IPS-15b (cell line): ENCODE measurements at regions not wholly inside any gene's neighbourhood (a gene's known extent, or its start where the extent isn't known, plus 50 kb on each side); places are given as distances from the start of the nearest gene placed in this dataset.
"Not testable (repeated sequence)": the region's sequence is repeated elsewhere in the genome, so short reads cannot be mapped to it uniquely, and the experiment has no call there.

Source experiments
- H3K27me3 ChIP-seq: one replicate; pipeline ENCODE4 v1.6.1; 2013; ENCODE audit warnings: low read length; ENCODE audit not compliant: control insufficient read depth, insufficient read depth
- H3K36me3 ChIP-seq: one replicate; pipeline ENCODE4 v1.6.1; 2013; ENCODE audit warnings: low read length; ENCODE audit not compliant: control insufficient read depth, insufficient read depth
- H3K4me1 ChIP-seq: one replicate; pipeline ENCODE4 v1.6.1; 2013; ENCODE audit warnings: mild to moderate bottlenecking, low read length; ENCODE audit not compliant: control insufficient read depth, insufficient read depth
- H3K4me3 ChIP-seq: one replicate; pipeline ENCODE4 v1.5.1; 2013; ENCODE audit warnings: low read depth, low read length
- H3K9ac ChIP-seq: one replicate; pipeline ENCODE4 v1.6.1; 2013; ENCODE audit warnings: low read depth, mild to moderate bottlenecking, low read length
- H3K9me3 ChIP-seq: one replicate; pipeline ENCODE4 v1.6.1; 2013; ENCODE audit warnings: mild to moderate bottlenecking, low read length; ENCODE audit not compliant: control insufficient read depth, insufficient read depth

GRCh38 chr10:16117305-16117695 is 257.0 kb upstream of the MINDY3 start:
- Histone ChIP-seq H3K36me3 (no peaks in the 10 kb centered on the region), H3K4me3 (no peak overlapping the region), H3K4me1 (no peaks in the 10 kb centered on the region), H3K9ac (no peak overlapping the region), H3K27me3 (no peaks in the 10 kb centered on the region), H3K9me3 (no peaks in the 10 kb centered on the region)

DNA sequence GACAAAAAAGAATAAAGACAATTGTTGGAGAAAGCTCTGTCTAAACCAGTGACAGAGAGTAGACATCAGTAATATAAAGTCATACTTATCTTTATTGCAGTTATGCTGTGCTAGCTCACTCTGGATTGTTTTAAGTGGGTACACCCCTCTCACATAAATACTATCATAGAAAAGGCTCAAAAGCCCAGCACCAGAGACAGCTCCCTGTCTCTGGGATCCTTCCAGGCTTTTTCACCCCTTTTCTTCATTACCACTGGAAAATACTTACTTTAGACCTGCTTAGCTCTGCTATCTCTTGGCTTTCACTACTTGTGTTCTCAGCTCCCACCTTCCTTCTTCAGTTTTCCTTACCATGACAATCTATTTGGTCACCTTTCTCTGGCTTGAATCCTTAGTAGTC is 259.1 kb upstream of the MINDY3 start:
- Histone ChIP-seq H3K36me3 (no peaks in the 10 kb centered on the region), H3K4me1 (no peaks in the 10 kb centered on the region), H3K9me3 (no peaks in the 10 kb centered on the region), H3K27me3 (no peaks in the 10 kb centered on the region), H3K9ac (no peak overlapping the region), H3K4me3 (no peak overlapping the region)

DNA sequence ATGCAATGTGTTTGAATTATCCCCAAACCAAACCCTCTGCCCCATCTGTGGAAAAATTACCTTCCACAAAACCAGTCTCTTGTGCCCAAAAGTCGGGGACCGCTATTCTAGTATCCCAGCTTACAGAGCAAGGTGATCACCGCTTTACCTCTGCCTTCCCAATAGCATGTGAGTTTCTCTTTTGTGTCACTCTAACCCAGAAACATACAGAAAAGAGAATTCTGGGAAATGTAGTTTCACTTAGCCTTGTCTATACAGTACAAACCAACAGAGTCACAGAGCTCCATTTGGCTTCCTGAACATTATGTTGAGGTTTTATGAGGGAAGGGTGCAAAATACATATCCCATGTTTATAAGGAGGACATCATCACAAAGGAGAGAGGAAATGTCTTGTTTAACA is 260.3 kb upstream of the MINDY3 start:
- H3K9me3 ChIP-seq = no peaks in the 10 kb centered on the region
- no peaks in the 10 kb centered on the region for H3K36me3 ChIP-seq
- no peaks in the 10 kb centered on the region for H3K4me1 ChIP-seq
- H3K4me3 ChIP-seq = no peak overlapping the region
- H3K27me3 ChIP-seq = no peaks in the 10 kb centered on the region
- H3K9ac ChIP-seq = no peak overlapping the region

GRCh38 chr10:16141499-16141898 is 281.2 kb upstream of the MINDY3 start:
- no peaks in the 10 kb centered on the region for H3K36me3 ChIP-seq
- H3K27me3 ChIP-seq = no peaks in the 10 kb centered on the region
- H3K9me3 ChIP-seq = no peaks in the 10 kb centered on the region
- no peak overlapping the region for H3K4me3 ChIP-seq
- H3K4me1 ChIP-seq = no peaks in the 10 kb centered on the region
- H3K9ac ChIP-seq = no peak overlapping the region

DNA sequence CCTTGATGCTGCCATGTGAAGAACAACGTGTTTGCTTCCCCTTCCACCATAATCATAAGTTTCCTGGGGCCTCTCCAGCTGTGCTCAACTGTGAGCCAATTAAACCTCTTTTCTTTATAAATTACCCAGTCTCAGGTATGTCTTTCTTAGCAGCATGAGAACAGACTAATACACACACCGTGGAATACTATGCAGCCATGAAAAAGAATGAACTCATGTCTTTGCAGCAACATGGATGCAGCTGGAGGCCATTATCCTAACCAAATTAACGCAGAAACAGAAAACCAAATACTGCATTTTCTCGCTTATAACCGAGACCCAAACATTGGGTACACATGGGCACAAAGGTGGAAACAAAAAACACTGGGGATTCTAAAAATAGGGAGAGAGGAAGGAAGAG is 286.7 kb upstream of the MINDY3 start:
- Histone ChIP-seq H3K9ac (no peak overlapping the region), H3K4me1 (no peaks in the 10 kb centered on the region), H3K27me3 (no peaks in the 10 kb centered on the region), H3K9me3 (no peaks in the 10 kb centered on the region), H3K36me3 (no peaks in the 10 kb centered on the region), H3K4me3 (no peak overlapping the region)

- H3K27me3 ChIP-seq = no peaks in the 10 kb centered on the region
- no peak overlapping the region for H3K9ac ChIP-seq
- no peak overlapping the region for H3K4me3 ChIP-seq
- H3K4me1 ChIP-seq = peaks cover 4% of the 10 kb centered on the region
- no peaks in the 10 kb centered on the region for H3K36me3 ChIP-seq
- H3K9me3 ChIP-seq = no peaks in the 10 kb centered on the region
These were observed 281.0 kb upstream of the PTER start for GRCh38 chr10:16155834-16156233.

DNA sequence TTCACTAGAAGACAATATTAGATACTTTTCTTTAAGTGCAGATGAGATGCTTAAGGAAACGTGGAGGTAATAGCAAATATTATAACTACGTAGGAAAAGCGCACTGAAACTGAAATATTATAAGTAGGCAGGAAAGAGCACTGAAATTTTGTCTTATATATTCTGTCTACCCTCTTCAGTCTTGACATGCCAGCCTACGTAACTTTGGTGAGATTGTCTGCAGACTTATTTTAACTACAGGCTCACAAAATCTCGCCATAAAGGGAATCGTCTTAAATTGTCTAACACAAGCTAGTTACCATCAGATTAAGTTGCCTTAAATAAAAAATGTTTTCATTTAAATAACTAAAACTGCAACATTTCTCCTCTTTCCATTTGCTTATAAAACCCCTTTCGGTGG is 280.1 kb upstream of the PTER start:
- no peak overlapping the region for H3K9ac ChIP-seq
- H3K27me3 ChIP-seq = no peaks in the 10 kb centered on the region
- H3K36me3 ChIP-seq = no peaks in the 10 kb centered on the region
- no peak overlapping the region for H3K4me3 ChIP-seq
- no peaks in the 10 kb centered on the region for H3K9me3 ChIP-seq
- H3K4me1 ChIP-seq = peaks cover 4% of the 10 kb centered on the region

- H3K9me3 ChIP-seq, H3K27me3 ChIP-seq, H3K4me3 ChIP-seq, H3K36me3 ChIP-seq, H3K9ac ChIP-seq, H3K4me1 ChIP-seq: not testable (repeated sequence)
These were observed 271.7 kb upstream of the PTER start for GRCh38 chr10:16165067-16165466.

GRCh38 chr10:16182144-16182543 is 254.7 kb upstream of the PTER start:
- peaks cover 5% of the 10 kb centered on the region for H3K4me1 ChIP-seq
- H3K9me3 ChIP-seq = peaks cover 3% of the 10 kb centered on the region
- H3K27me3 ChIP-seq = no peaks in the 10 kb centered on the region
- no peak overlapping the region for H3K9ac ChIP-seq
- no peak overlapping the region for H3K4me3 ChIP-seq
- no peaks in the 10 kb centered on the region for H3K36me3 ChIP-seq

- H3K9me3 ChIP-seq = no peaks in the 10 kb centered on the region
- H3K9ac ChIP-seq = no peak overlapping the region
- H3K4me3 ChIP-seq = no peak overlapping the region
- H3K36me3 ChIP-seq = no peaks in the 10 kb centered on the region
- H3K27me3 ChIP-seq = no peaks in the 10 kb centered on the region
- H3K4me1 ChIP-seq = peaks cover 5% of the 10 kb centered on the region
These were observed 254.1 kb upstream of the PTER start for GRCh38 chr10:16182688-16183087.

GRCh38 chr10:16184096-16184597 is 252.7 kb upstream of the PTER start:
- H3K9me3 ChIP-seq = no peaks in the 10 kb centered on the region
- no peak overlapping the region for H3K9ac ChIP-seq
- H3K27me3 ChIP-seq = no peaks in the 10 kb centered on the region
- H3K36me3 ChIP-seq = no peaks in the 10 kb centered on the region
- no peak overlapping the region for H3K4me3 ChIP-seq
- peaks cover 5% of the 10 kb centered on the region for H3K4me1 ChIP-seq

- H3K9me3 ChIP-seq = no peaks in the 10 kb centered on the region
- peaks cover 5% of the 10 kb centered on the region for H3K4me1 ChIP-seq
- no peak overlapping the region for H3K4me3 ChIP-seq
- H3K27me3 ChIP-seq = no peaks in the 10 kb centered on the region
- no peaks in the 10 kb centered on the region for H3K36me3 ChIP-seq
- no peak overlapping the region for H3K9ac ChIP-seq
These were observed 251.9 kb upstream of the PTER start for GRCh38 chr10:16184906-16185305.

DNA sequence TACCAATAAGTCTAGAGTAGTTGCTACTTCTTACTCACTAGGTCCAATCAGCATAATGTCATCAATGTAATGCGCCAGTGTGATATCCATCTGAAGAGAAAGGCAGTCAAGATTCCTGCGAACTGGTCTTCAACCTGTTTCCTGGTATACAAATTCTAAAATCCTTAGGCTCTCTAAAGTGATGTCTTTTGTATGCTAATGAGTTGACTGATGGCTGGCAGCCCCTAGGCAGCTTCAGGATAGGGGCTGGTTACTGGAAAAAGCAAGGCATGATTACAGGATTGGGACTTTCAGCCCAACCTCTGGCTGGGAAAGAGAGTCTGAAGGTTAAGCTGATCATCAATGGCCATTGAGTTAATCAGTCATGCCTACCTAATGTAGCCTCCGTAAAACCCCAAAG is 250.2 kb upstream of the PTER start:
- Histone ChIP-seq H3K36me3 (no peaks in the 10 kb centered on the region), H3K9me3 (no peaks in the 10 kb centered on the region), H3K27me3 (no peaks in the 10 kb centered on the region), H3K9ac (no peak overlapping the region), H3K4me3 (no peak overlapping the region), H3K4me1 (peaks cover 5% of the 10 kb centered on the region)
